Islet of Langerhans (tissue), 1 donor: ENCODE measurements at regions not wholly inside any gene's neighbourhood (a gene's known extent, or its start where the extent isn't known, plus 50 kb on each side); places are given as distances from the start of the nearest gene placed in this dataset.
"Not testable (repeated sequence)": the region's sequence is repeated elsewhere in the genome, so short reads cannot be mapped to it uniquely, and the experiment has no call there.

Experiments used
- FAIRE-seq: peaks from one replicate; lab custom pipeline; 2011; peaks lifted over from hg19 to GRCh38; lab: Jason Lieb, UNC

DNA sequence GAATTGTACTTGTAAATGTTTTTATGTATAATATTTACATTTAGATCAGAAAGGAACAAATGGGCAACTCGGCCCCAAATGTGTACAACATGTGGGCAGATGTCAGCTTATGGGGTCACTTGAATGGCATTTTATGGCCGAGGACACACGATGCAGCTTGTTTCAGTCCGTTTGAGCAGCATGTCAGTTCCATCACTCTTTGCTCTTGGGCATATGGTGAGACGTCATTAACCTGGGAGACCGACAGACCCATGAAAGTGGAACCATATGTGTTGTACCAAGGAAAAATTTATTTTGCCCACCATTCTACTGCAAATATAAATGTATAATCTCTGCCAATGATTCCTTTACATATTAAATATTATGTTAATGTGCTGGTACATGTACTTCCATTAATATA lies 561.9 kb upstream of the SOX9 start:
- FAIRE-seq = no peak

DNA sequence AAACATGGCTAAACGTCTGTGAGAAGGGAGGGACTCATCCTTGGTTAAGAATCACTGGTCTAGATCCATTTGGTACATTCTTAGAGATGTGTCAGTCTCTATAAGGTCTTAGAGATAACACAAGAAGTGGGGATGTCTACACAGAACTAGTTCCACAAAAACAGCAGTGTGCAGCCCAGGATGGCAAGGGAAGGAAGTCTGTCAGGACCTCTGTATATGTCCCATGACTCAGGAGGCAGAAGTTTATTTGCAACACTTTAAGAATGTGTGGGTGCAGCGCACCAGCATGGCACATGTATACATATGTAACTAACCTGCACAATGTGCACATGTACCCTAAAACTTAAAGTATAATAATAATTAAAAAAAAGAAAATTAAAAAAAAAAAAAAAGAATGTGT lies 548.5 kb upstream of the SOX9 start:
- FAIRE-seq = no peak

GRCh38 chr17:71578446-71578845 lies 542.4 kb upstream of the SOX9 start:
- no peak for FAIRE-seq

- no peak for FAIRE-seq
Measured at GRCh38 chr17:71580220-71580619, 540.6 kb upstream of the SOX9 start.

- no peak for FAIRE-seq
Measured at GRCh38 chr17:71585540-71585939, 535.3 kb upstream of the SOX9 start.

- no peak for FAIRE-seq
Measured at GRCh38 chr17:71592431-71592830, 528.4 kb upstream of the SOX9 start.

DNA sequence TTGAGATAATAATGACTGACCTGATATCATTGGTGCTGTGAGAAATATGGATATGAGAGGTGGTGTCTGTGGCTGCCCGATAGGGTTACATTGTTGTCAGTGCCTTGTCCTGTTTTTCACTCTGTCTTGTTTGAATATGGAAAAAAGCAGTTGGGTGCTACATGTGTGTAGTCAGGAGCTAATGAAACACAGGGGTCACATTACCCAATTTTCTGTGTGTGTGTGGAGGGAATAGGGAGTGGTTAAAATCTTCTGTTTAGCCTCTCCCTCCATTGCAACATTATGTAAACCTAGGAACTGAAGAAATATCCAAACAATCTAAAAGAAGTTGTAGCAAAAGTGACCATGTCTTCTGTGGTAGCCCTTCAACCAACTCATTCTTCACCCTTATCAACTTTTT lies 527.7 kb upstream of the SOX9 start:
- FAIRE-seq = no peak

DNA sequence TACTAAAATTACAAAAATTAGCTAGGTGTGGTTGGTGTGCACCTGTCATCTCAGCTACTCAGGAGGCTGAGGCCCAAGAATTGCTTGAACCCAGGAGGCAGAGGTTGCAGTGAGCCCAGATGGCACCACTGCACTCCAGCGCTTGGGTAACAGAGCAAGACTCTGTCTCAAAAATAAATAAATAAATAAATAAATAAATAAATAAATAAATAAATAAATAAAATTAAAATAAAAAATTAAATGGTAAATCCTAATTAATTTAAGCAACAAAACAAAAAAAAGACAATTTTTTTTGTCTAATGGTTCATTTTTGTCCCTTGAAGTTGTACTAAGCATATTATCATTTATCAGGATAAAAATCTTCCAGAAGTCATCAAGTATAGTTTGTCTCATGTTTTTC lies 521.2 kb upstream of the SOX9 start:
- not testable (repeated sequence) for FAIRE-seq

DNA sequence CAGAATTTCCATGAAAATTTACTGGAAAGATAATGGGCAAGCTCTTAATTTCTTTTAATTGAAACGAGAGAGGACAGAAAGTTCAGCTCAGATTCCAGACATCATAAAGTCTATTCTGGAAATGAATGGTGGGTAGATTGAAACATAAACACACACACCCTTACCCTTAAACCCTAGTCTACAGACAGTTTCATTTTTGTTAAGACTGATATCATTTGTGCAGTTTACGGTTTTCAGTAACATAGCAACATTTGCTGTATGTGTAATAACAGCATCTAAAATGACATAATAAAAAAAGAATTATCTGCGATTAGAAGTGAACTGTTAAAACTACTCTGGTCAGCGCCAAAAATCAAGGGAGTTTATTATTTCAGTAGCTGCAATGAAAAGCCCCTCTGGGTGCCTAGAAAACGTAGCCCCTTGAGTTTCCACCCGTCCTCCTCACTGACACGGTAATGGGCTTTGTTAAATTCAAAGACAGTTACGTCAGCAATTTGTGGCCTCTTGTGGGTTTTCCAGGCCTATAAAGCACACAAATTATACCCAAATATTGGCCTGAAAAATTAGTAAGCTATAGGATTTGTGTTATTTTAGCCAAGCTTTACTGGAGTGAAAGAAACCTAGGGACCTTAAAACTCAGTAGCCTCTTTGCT lies 520.6 kb upstream of the SOX9 start:
- FAIRE-seq = no peak

DNA sequence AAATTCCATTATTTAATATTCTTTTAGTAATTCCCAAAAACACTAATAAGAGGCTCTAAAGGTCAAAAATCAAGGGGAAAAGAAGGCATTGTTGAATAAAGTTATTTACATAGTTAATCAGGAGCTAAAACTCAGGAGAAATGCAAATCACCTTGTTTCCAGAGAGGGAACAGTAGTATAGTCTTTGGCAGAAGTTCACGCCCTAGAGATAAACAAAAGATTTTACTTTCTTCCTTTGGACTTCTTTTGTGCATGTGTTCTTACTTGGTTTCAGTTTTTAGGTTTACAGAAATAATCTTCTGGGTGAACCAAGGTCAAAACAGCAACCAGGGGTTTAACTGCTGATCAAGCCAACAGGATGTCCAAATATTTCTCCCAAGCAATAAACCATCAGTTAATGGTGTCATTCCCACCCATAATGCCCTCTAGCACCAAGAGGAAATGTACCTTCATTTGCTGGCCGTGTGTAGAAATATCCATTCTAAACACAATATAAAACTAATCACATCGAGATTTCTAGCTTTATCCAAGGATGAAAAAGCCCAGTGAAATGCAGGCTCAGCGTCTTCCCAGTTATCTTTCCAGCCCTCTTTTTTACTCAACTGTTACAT lies 518.8 kb upstream of the SOX9 start:
- FAIRE-seq = no peak

DNA sequence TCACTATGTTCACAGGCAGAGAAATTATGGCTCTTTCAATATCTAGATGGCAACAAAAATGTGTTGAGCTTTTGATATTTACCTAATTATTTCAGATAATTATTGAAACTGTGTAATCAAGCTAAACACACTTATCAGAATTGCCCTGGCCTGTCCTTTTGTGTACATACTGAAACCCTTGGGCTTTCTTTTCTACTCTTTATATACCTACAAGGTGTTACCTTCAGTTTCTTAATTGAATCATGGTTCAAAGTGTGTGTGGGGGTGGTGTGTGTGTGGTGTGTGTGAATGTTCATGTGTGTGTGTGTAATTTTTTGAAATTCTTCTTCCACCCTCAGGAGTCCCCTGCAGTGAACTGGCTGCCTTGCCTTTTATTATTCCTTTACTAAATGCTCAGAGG lies 506.8 kb upstream of the SOX9 start:
- FAIRE-seq = no peak

- FAIRE-seq = no peak
Measured at GRCh38 chr17:71615820-71616219, 505.0 kb upstream of the SOX9 start.

- FAIRE-seq = not testable (repeated sequence)
Measured at GRCh38 chr17:71617767-71618166, 503.1 kb upstream of the SOX9 start.

- no peak for FAIRE-seq
Measured at GRCh38 chr17:71625330-71625729, 495.5 kb upstream of the SOX9 start.

GRCh38 chr17:71628306-71628705 lies 492.5 kb upstream of the SOX9 start:
- FAIRE-seq = no peak

- no peak for FAIRE-seq
Measured at GRCh38 chr17:71631483-71631882, 489.3 kb upstream of the SOX9 start.

DNA sequence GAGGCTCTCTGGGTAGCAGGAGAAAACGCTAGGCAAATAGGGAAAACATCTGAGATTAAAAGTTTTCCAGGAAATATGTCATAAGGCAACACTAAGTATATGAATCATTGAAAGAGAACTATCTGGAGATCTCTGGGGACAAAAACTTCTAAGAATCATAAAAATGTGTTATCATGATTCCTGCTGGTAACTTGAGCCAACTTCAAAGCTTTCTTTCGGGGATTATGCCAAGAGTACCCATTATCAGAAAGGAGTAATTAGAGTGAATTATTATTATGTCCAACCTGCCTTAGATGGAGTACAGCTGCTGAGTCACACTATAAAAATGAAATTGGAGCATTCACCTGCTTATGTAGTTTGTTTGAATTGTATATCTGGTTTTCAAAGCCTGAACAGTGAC lies 488.5 kb upstream of the SOX9 start:
- no peak for FAIRE-seq

GRCh38 chr17:71633391-71633849 lies 487.4 kb upstream of the SOX9 start:
- no peak for FAIRE-seq

- FAIRE-seq = no peak
Measured at GRCh38 chr17:71634376-71634775, 486.4 kb upstream of the SOX9 start.

- no peak for FAIRE-seq
Measured at GRCh38 chr17:71635187-71635586, 485.6 kb upstream of the SOX9 start.

GRCh38 chr17:71636644-71637043 lies 484.2 kb upstream of the SOX9 start:
- no peak for FAIRE-seq

GRCh38 chr17:71638668-71639067 lies 482.2 kb upstream of the SOX9 start:
- no peak for FAIRE-seq

- no peak for FAIRE-seq
Measured at GRCh38 chr17:71639865-71640264, 481.0 kb upstream of the SOX9 start.

GRCh38 chr17:71646890-71647289 lies 473.9 kb upstream of the SOX9 start:
- not testable (repeated sequence) for FAIRE-seq
